A673 (cell line): ENCODE measurements at regions not wholly inside any gene's neighbourhood (a gene's known extent, or its start where the extent isn't known, plus 50 kb on each side); places are given as distances from the start of the nearest gene placed in this dataset.

Experiments
- BruUV-seq: library from RNA; stranded (reverse); fragments of 400-500 nt; replicated peaks from 2 replicates; lab custom pipeline; 2021; lab: Mats Ljungman, UMichigan
- CTCF ChIA-PET: fragments of 300-600 bp; sonication (Branson Sonifier 250); formaldehyde crosslinking; loops from one replicate; lab custom pipeline; 2022; ENCODE audit warnings: antibody characterized with exemption; lab: Charles Lee
- POLR2A ChIA-PET: fragments of 300-600 bp; sonication (Branson Sonifier 250); formaldehyde crosslinking; loops from one replicate; lab custom pipeline; 2022; ENCODE audit warnings: antibody characterized with exemption; ENCODE audit not compliant: low non-redundant PET; lab: Charles Lee
- DNase-seq: peaks from one replicate; pipeline ENCODE4 v3.0.0-alpha.2; 2015; ENCODE audit warnings: low spot score
- H3K27ac ChIP-seq: fragments of 200-600 bp; sonication (generic); 2 replicates; pipeline ENCODE4 v1.5.1; 2016; ENCODE audit warnings: mixed run types, low read depth, mild to moderate bottlenecking, mixed read lengths, antibody characterized with exemption, low read length; ENCODE audit not compliant: poor library complexity, severe bottlenecking
- H3K27me3 ChIP-seq: fragments of 200-600 bp; sonication (generic); replicated peaks from 2 replicates; pipeline ENCODE4 v1.6.1; 2017; ENCODE audit warnings: mixed run types, low read depth, mild to moderate bottlenecking, mixed read lengths, antibody characterized with exemption, low read length; ENCODE audit not compliant: insufficient read depth, poor library complexity
- H3K36me3 ChIP-seq: fragments of 200-600 bp; sonication (generic); 2 replicates; pipeline ENCODE4 v1.6.1; 2016; ENCODE audit warnings: mixed run types, mild to moderate bottlenecking, mixed read lengths, antibody characterized with exemption, low read length; ENCODE audit not compliant: insufficient read depth, poor library complexity, severe bottlenecking
- H3K4me1 ChIP-seq: fragments of 200-600 bp; sonication (generic); 2 replicates; pipeline ENCODE4 v1.6.1; 2017; ENCODE audit warnings: mixed run types, mild to moderate bottlenecking, mixed read lengths, antibody characterized with exemption, low read length; ENCODE audit not compliant: insufficient read depth, poor library complexity, severe bottlenecking
- H3K4me3 ChIP-seq: fragments of 200-600 bp; sonication (generic); 2 replicates; pipeline ENCODE4 v1.5.1; 2016; ENCODE audit warnings: low read depth, mixed run types, mild to moderate bottlenecking, mixed read lengths, low read length; ENCODE audit not compliant: poor library complexity, severe bottlenecking
- H3K9me3 ChIP-seq: fragments of 200-600 bp; sonication (generic); 2 replicates; pipeline ENCODE4 v1.6.1; 2016; ENCODE audit warnings: mixed run types, low read depth, mild to moderate bottlenecking, mixed read lengths, antibody characterized with exemption, low read length; ENCODE audit not compliant: poor library complexity, severe bottlenecking
- CTCF ChIP-seq: fragments of 300-800, 200-600 bp; sonication (generic); conservative IDR thresholded peaks from 2 replicates; pipeline ENCODE4 v1.5.1; 2017; ENCODE audit warnings: low read depth, mild to moderate bottlenecking, antibody characterized with exemption, low read length, moderate library complexity, mixed read lengths
- EZH2 ChIP-seq: fragments of 200-600 bp; sonication (generic); IDR thresholded peaks from 2 replicates; pipeline ENCODE4 v1.6.1; 2017; ENCODE audit warnings: borderline replicate concordance, low read depth, mild to moderate bottlenecking, mixed read lengths, antibody characterized with exemption, low read length; ENCODE audit not compliant: poor library complexity, severe bottlenecking
- intact Hi-C: fragments of 100-400 bp; cut with micrococcal nuclease; formaldehyde crosslinking; loops from one replicate; pipeline ENCODE4 v1.10.0; 2022; ENCODE audit not compliant: unreplicated experiment

DNA sequence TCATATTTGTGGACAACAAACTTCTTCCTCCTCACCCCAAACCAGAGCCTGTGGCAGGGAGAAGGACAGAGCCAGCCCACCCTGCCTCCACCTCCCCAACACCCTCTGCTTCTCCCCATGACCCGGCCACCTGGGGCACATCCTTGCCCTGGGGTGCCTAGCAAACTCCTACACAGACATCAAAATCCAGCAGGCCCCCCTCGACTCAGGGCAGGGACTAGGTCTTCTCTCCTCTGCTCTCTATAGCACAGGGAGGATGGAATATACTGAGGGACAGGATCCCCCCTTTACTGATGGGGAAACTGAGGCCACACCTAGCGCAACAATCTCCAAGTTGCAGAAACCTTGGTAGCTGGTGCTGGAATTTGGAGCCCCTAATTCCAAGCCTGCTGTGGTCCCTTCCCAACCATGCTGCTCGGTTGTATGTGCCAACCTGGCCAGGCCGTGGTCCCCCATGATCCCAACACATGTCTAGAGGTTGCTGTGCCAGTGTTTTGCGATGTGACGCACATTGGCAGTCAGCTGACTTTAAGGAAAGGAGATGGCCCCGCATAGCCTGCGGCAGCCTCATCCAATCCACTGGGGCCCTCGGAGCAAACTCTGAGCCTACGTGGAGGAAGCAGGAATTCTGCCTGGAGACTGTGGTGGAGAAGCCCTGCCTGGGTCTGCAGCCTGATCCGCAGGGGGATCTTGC, 53.9 kb upstream of the ADRA2C start:
- POLR2A ChIA-PET: no interaction called here
- H3K4me3 ChIP-seq: no peak overlapping the region
- no peaks in the 10 kb centered on the region for H3K9me3 ChIP-seq
- H3K27me3 ChIP-seq: no peaks in the 10 kb centered on the region
- H3K36me3 ChIP-seq: no peaks in the 10 kb centered on the region
- H3K27ac ChIP-seq: no peak overlapping the region
- CTCF ChIA-PET: no interaction called here
- H3K4me1 ChIP-seq: no peaks in the 10 kb centered on the region
- intact Hi-C loops: no loop called here
- no TSS peak for BruUV-seq
- no peak for DNase-seq
- TF ChIP-seq EZH2: no peak
- no peak for TF ChIP-seq CTCF

GRCh38 chr4:3711183-3712111, 54.7 kb upstream of the ADRA2C start:
- no peaks in the 10 kb centered on the region for H3K36me3 ChIP-seq
- ChIA-PET POLR2A (no interaction called here), CTCF (no interaction called here)
- no peak overlapping the region for H3K4me3 ChIP-seq
- H3K27me3 ChIP-seq: no peaks in the 10 kb centered on the region
- DNase-seq: no peak
- no peaks in the 10 kb centered on the region for H3K4me1 ChIP-seq
- intact Hi-C loops: no loop called here
- no peak for TF ChIP-seq EZH2
- no peak for TF ChIP-seq CTCF
- H3K27ac ChIP-seq: no peak overlapping the region
- no TSS peak for BruUV-seq
- no peaks in the 10 kb centered on the region for H3K9me3 ChIP-seq

DNA sequence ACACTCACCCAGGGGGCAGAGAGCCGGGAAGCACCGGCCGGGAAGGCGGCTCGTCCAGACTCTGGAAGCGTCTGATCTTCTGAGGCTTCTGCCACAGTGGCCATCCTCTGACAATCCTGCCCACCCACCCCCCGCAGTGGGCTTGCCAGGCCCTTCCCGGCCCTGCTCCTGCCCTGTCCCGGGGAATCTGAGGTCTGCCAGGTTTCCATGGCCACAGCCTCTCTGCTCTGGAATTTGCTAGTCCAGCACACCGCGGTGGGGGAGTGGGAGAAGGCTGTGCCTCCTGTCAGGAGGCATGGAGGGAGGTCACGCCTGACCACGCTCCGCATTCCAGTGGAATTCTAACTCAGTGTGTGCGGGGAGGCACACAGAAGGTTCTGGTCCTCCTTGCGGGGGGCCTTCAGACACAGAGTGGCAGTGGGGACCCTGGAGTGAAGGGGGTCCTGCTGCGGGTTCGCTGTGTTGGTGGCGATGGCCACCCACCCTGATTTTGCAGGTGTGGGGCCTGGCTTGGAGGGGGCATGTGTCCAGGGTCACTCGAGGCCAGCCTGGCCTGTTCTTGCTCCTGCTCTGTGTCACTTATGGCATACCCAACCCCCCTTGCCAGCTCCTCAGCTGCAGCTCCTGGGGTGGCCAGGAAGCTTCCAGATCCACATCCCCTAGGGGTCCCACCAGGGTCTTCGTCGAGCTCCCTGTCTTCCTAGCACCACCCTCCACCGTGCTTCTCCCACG, 55.6 kb upstream of the ADRA2C start:
- Histone ChIP-seq H3K27ac (no peak overlapping the region), H3K9me3 (no peaks in the 10 kb centered on the region), H3K4me3 (no peak overlapping the region), H3K36me3 (no peaks in the 10 kb centered on the region), H3K27me3 (no peaks in the 10 kb centered on the region), H3K4me1 (no peaks in the 10 kb centered on the region)
- intact Hi-C loops: no loop called here
- ChIA-PET CTCF (no interaction called here), POLR2A (no interaction called here)
- no TSS peak for BruUV-seq
- DNase-seq: no peak
- no peak for TF ChIP-seq CTCF
- TF ChIP-seq EZH2: no peak
